ENCODE measurements at regions not wholly inside any gene's neighbourhood (a gene's known extent, or its start where the extent isn't known, plus 50 kb on each side); places are given as distances from the start of the nearest gene placed in this dataset.

GRCh38 chr1:191888996-191889622 is 269.2 kb upstream of the RGS18 start (continued):
- 0 out of 2 replicates have a peak, but pooled peaks have one; percentile 32 for TF ChIP-seq CBX1 (IDR thresholded peaks at IDR 0.05; ENCODE audit: low read depth)
- peak; percentile 96 for TF ChIP-seq MEIS2 (IDR thresholded peaks at IDR 0.05; ENCODE audit: partially characterized antibody)
- TF ChIP-seq DIDO1 (tag; IDR thresholded peaks at IDR 0.05; ENCODE audit: low read depth) = no peak
- TF ChIP-seq RCOR1 (IDR thresholded peaks at IDR 0.05; ENCODE audit: borderline replicate concordance in 1 of 2, low read depth in 2 of 2, low read length in 2 of 2) = peak; percentile 94 to 98
- TF ChIP-seq GMEB1 (CRISPR knock-in tag; IDR thresholded peaks at IDR 0.05) = no peak
- no peak for TF ChIP-seq HCFC1 (IDR thresholded peaks at IDR 0.05; ENCODE audit: low read depth, low read length)
- TF ChIP-seq, protein P1, sequence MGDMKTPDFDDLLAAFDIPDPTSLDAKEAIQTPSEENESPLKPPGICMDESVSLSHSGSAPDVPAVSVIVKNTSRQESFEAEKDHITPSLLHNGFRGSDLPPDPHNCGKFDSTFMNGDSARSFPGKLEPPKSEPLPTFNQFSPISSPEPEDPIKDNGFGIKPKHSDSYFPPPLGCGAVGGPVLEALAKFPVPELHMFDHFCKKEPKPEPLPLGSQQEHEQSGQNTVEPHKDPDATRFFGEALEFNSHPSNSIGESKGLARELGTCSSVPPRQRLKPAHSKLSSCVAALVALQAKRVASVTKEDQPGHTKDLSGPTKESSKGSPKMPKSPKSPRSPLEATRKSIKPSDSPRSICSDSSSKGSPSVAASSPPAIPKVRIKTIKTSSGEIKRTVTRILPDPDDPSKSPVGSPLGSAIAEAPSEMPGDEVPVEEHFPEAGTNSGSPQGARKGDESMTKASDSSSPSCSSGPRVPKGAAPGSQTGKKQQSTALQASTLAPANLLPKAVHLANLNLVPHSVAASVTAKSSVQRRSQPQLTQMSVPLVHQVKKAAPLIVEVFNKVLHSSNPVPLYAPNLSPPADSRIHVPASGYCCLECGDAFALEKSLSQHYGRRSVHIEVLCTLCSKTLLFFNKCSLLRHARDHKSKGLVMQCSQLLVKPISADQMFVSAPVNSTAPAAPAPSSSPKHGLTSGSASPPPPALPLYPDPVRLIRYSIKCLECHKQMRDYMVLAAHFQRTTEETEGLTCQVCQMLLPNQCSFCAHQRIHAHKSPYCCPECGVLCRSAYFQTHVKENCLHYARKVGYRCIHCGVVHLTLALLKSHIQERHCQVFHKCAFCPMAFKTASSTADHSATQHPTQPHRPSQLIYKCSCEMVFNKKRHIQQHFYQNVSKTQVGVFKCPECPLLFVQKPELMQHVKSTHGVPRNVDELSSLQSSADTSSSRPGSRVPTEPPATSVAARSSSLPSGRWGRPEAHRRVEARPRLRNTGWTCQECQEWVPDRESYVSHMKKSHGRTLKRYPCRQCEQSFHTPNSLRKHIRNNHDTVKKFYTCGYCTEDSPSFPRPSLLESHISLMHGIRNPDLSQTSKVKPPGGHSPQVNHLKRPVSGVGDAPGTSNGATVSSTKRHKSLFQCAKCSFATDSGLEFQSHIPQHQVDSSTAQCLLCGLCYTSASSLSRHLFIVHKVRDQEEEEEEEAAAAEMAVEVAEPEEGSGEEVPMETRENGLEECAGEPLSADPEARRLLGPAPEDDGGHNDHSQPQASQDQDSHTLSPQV (IDR thresholded peaks at IDR 0.05) = peak; percentile 67; the same call in 1 of the 2 replicates
- no peak for TF ChIP-seq TCFL5 (CRISPR knock-in tag; conservative IDR thresholded peaks at IDR 0.05)
- TF ChIP-seq JUN (IDR thresholded peaks at IDR 0.05; ENCODE audit: borderline replicate concordance, low read depth, low read length) = 0 out of 2 replicates have a peak, but pooled peaks have one; percentile 18
- TF ChIP-seq JUN (CRISPR knock-in tag; IDR thresholded peaks at IDR 0.05; ENCODE audit: borderline replicate concordance) = no peak
- TF ChIP-seq CBFA2T2 (conservative IDR thresholded peaks at IDR 0.05) = peak; percentile 92
- TF ChIP-seq ZBTB49 (CRISPR knock-in tag; IDR thresholded peaks at IDR 0.05; ENCODE audit: borderline replicate concordance) = no peak
- TF ChIP-seq, protein P2, sequence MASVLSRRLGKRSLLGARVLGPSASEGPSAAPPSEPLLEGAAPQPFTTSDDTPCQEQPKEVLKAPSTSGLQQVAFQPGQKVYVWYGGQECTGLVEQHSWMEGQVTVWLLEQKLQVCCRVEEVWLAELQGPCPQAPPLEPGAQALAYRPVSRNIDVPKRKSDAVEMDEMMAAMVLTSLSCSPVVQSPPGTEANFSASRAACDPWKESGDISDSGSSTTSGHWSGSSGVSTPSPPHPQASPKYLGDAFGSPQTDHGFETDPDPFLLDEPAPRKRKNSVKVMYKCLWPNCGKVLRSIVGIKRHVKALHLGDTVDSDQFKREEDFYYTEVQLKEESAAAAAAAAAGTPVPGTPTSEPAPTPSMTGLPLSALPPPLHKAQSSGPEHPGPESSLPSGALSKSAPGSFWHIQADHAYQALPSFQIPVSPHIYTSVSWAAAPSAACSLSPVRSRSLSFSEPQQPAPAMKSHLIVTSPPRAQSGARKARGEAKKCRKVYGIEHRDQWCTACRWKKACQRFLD (CRISPR knock-in tag; IDR thresholded peaks at IDR 0.05) = 0 out of 2 replicates have a peak, but pooled peaks have one; percentile 59
- no peak for TF ChIP-seq RFX1 (IDR thresholded peaks at IDR 0.05)
- peak; percentile 93; the same call in 1 of the 2 replicates for TF ChIP-seq KLF16 (IDR thresholded peaks at IDR 0.05)
- TF ChIP-seq DACH1 (IDR thresholded peaks at IDR 0.05; ENCODE audit: partially characterized antibody) = peak; percentile 98
- no peak for TF ChIP-seq ZNF239 (CRISPR knock-in tag; IDR thresholded peaks at IDR 0.05)
- peak; percentile 74 for TF ChIP-seq JUND (IDR thresholded peaks at IDR 0.05; ENCODE audit: borderline replicate concordance, low read depth, low read length)
- TF ChIP-seq JUND (tag; IDR thresholded peaks at IDR 0.05; ENCODE audit: borderline replicate concordance, low read depth, low read length) = no peak
- peak; percentile 77; the same call in 1 of the 2 replicates for TF ChIP-seq ZEB2 (IDR thresholded peaks at IDR 0.05)
